ENCODE measurements at regions not wholly inside any gene's neighbourhood (a gene's known extent, or its start where the extent isn't known, plus 50 kb on each side); places are given as distances from the start of the nearest gene placed in this dataset.

- no peak for TF ChIP-seq CTCF (IDR thresholded peaks at IDR 0.05; ENCODE audit: poor library complexity, severe bottlenecking)
- no peak for TF ChIP-seq POLR2AphosphoS5 (IDR thresholded peaks at IDR 0.05)
- TF ChIP-seq MXI1 (conservative IDR thresholded peaks at IDR 0.05; ENCODE audit: poor library complexity, severe bottlenecking): no peak
- no peak for TF ChIP-seq EZH2 (IDR thresholded peaks at IDR 0.05; ENCODE audit: borderline replicate concordance, insufficient read depth, low read length, poor library complexity, severe bottlenecking)
- TF ChIP-seq SMC3 (conservative IDR thresholded peaks at IDR 0.05; ENCODE audit: poor library complexity): no peak
- no peak for TF ChIP-seq REST (IDR thresholded peaks at IDR 0.05; ENCODE audit: borderline replicate concordance)
These were observed 529.4 kb upstream of the ACTRT1 start for GRCh38 chrX:128581615-128582014.
